Mesenchymal stem cell (in vitro differentiated cells and primary cell): ENCODE measurements at regions not wholly inside any gene's neighbourhood (a gene's known extent, or its start where the extent isn't known, plus 50 kb on each side); places are given as distances from the start of the nearest gene placed in this dataset.

Experiments used
- DNase-seq: peaks from one replicate; pipeline ENCODE4 v3.0.0-alpha.2; 2013
- H2AFZ ChIP-seq: one replicate; pipeline ENCODE4 v1.6.1; 2013; ENCODE audit warnings: low read depth, mild to moderate bottlenecking, control low read depth, inconsistent platforms, low read length, moderate library complexity
- H2AK5ac ChIP-seq: 2 replicates; pipeline ENCODE4 v1.6.1; 2013; ENCODE audit warnings: low read length, moderate library complexity, mild to moderate bottlenecking, inconsistent platforms; ENCODE audit not compliant: severe bottlenecking
- H2BK120ac ChIP-seq: one replicate; pipeline ENCODE4 v1.6.1; 2013; ENCODE audit warnings: low read depth, mild to moderate bottlenecking, inconsistent platforms, low read length, moderate library complexity
- H2BK12ac ChIP-seq, 2 experiments: one replicate each; pipeline ENCODE4 v1.6.1; 2013; ENCODE audit warnings: inconsistent platforms in 2 of 2, low read length in 2 of 2, mild to moderate bottlenecking in 2 of 2, moderate library complexity in 2 of 2, control low read depth in 1 of 2
- H2BK15ac ChIP-seq: one replicate; pipeline ENCODE4 v1.6.1; 2013; ENCODE audit warnings: mild to moderate bottlenecking, low read depth, inconsistent platforms; ENCODE audit not compliant: poor library complexity, severe bottlenecking
- H2BK5ac ChIP-seq: 2 replicates; pipeline ENCODE4 v1.6.1; 2013; ENCODE audit warnings: low read depth, mild to moderate bottlenecking, low read length, control low read depth, inconsistent platforms; ENCODE audit not compliant: poor library complexity, severe bottlenecking
- H3K14ac ChIP-seq, 2 experiments: one replicate each; pipeline ENCODE4 v1.6.1; 2013; ENCODE audit warnings: inconsistent platforms in 2 of 2, low read length in 2 of 2, control low read depth in 1 of 2, mild to moderate bottlenecking in 1 of 2, moderate library complexity in 1 of 2
- H3K18ac ChIP-seq, 2 experiments: one replicate each; pipeline ENCODE4 v1.6.1; 2013; ENCODE audit warnings: inconsistent platforms in 2 of 2, low read length in 2 of 2, control low read depth in 1 of 2, low read depth in 1 of 2, mild to moderate bottlenecking in 1 of 2
- H3K23ac ChIP-seq, 2 experiments: one replicate each; pipeline ENCODE4 v1.6.1; 2013; ENCODE audit warnings: inconsistent platforms in 2 of 2, low read length in 2 of 2, mild to moderate bottlenecking in 2 of 2, moderate library complexity in 2 of 2, control low read depth in 1 of 2
- H3K27ac ChIP-seq: 2 replicates; pipeline ENCODE4 v1.5.1; 2013; ENCODE audit warnings: mild to moderate bottlenecking, moderate library complexity, low read length, control low read depth, inconsistent platforms; ENCODE audit not compliant: poor library complexity, severe bottlenecking
- H3K27me3 ChIP-seq, 2 experiments: 2 replicates each; pipeline versions ENCODE4 v1.6.1 to v1.7.0; 2013; ENCODE audit warnings: low read length in 2 of 2, mild to moderate bottlenecking in 2 of 2, moderate library complexity in 2 of 2, control low read depth in 1 of 2, inconsistent platforms in 1 of 2; ENCODE audit not compliant: control insufficient read depth in 1 of 2, insufficient read depth in 1 of 2
- H3K36me3 ChIP-seq, 2 experiments: 2 replicates each; pipeline versions ENCODE4 v1.6.1 to v1.7.0; 2013; ENCODE audit warnings: low read length in 2 of 2, control low read depth in 1 of 2, inconsistent platforms in 1 of 2, low read depth in 1 of 2, mild to moderate bottlenecking in 1 of 2; ENCODE audit not compliant: insufficient read depth in 2 of 2, control insufficient read depth in 1 of 2
- H3K4ac ChIP-seq, 2 experiments: one replicate each; pipeline ENCODE4 v1.6.1; 2013; ENCODE audit warnings: inconsistent platforms in 2 of 2, low read length in 2 of 2, mild to moderate bottlenecking in 2 of 2, moderate library complexity in 2 of 2, control low read depth in 1 of 2, low read depth in 1 of 2
- H3K4me1 ChIP-seq: 2 replicates; pipeline ENCODE4 v1.6.1; 2013; ENCODE audit warnings: low read depth, low read length, control low read depth; ENCODE audit not compliant: control insufficient read depth, insufficient read depth
- H3K4me2 ChIP-seq: 2 replicates; pipeline ENCODE4 v1.6.1; 2013; ENCODE audit warnings: low read length, mild to moderate bottlenecking, inconsistent platforms; ENCODE audit not compliant: poor library complexity, severe bottlenecking
- H3K4me3 ChIP-seq, 2 experiments: 2 replicates each; pipeline versions ENCODE4 v1.5.1 to v1.7.0; 2013; ENCODE audit warnings: low read length in 2 of 2, mild to moderate bottlenecking in 2 of 2, control low read depth in 1 of 2, low read depth in 1 of 2; ENCODE audit not compliant: insufficient read depth in 1 of 2
- H3K79me1 ChIP-seq: replicated peaks from 2 replicates; pipeline ENCODE4 v1.6.1; 2013; ENCODE audit warnings: mild to moderate bottlenecking, control low read depth, low read length, inconsistent platforms; ENCODE audit not compliant: poor library complexity, severe bottlenecking
- H3K9ac ChIP-seq: 2 replicates; pipeline ENCODE4 v1.7.0; 2013; ENCODE audit warnings: mild to moderate bottlenecking, low read length, moderate library complexity
- H3K9me3 ChIP-seq: 2 replicates; pipeline ENCODE4 v1.7.0; 2013; ENCODE audit warnings: mild to moderate bottlenecking, low read length; ENCODE audit not compliant: control insufficient read depth
- H4K8ac ChIP-seq: one replicate; pipeline ENCODE4 v1.6.1; 2013; ENCODE audit warnings: inconsistent platforms, mild to moderate bottlenecking, low read length, moderate library complexity
- H4K91ac ChIP-seq: one replicate; pipeline ENCODE4 v1.6.1; 2013; ENCODE audit warnings: mild to moderate bottlenecking, low read length, inconsistent platforms
- WGBS: methylation state at CpG from one replicate; pipeline ENCODE4 v1.1.7; 2013; ENCODE audit warnings: mixed read lengths; 5-methylcytosine and 5-hydroxymethylcytosine counted together

- Histone ChIP-seq H3K4me1 (no peaks in the 10 kb centered on the region), H3K4me3 (no peak overlapping the region)
Measured at GRCh38 chr4:157706155-157706554, 466.7 kb downstream of the GASK1B start.

GRCh38 chr4:157702831-157703230 is 470.0 kb downstream of the GASK1B start:
- Histone ChIP-seq H3K14ac (no peak overlapping the region), H2AFZ (no peak overlapping the region), H2AK5ac (no peak overlapping the region), H3K9me3 (no peaks in the 10 kb centered on the region), H2BK120ac (no peak overlapping the region), H3K23ac (no peak overlapping the region), H2BK5ac (no peak overlapping the region), H3K4me3 (no peak overlapping the region), H2BK15ac (no peak overlapping the region), H3K4me1 (no peaks in the 10 kb centered on the region), H3K36me3 (no peaks in the 10 kb centered on the region), H4K8ac (no peak overlapping the region), H3K79me1 (no peaks in the 10 kb centered on the region), H3K27me3 (no peaks in the 10 kb centered on the region), H3K27ac (no peak overlapping the region), H3K18ac (no peak overlapping the region), H3K4ac (no peak overlapping the region), H3K4me2 (no peak overlapping the region), H2BK12ac (no peak overlapping the region), H4K91ac (no peak overlapping the region), H3K9ac (no peak overlapping the region)
- DNase-seq = no peak
- 96% methylated on average over 3 of the region's 3 CpGs for WGBS

More at GRCh38 chr4:157706155-157706554, 466.7 kb downstream of the GASK1B start:
- Histone ChIP-seq H3K14ac (no peak overlapping the region), H3K4ac (no peak overlapping the region), H3K9ac (no peak overlapping the region), H4K91ac (no peak overlapping the region), H3K27ac (no peak overlapping the region), H4K8ac (no peak overlapping the region), H2BK5ac (no peak overlapping the region), H2AFZ (no peak overlapping the region), H3K79me1 (no peaks in the 10 kb centered on the region), H3K4me2 (no peak overlapping the region), H2BK12ac (no peak overlapping the region), H3K27me3 (no peaks in the 10 kb centered on the region), H3K36me3 (no peaks in the 10 kb centered on the region), H3K18ac (no peak overlapping the region), H2AK5ac (no peak overlapping the region), H3K9me3 (no peaks in the 10 kb centered on the region), H2BK15ac (no peak overlapping the region), H2BK120ac (no peak overlapping the region), H3K23ac (no peak overlapping the region)
- WGBS = no CpG with 5 or more reads among the region's 2 CpGs
- no peak for DNase-seq

GRCh38 chr4:157701695-157701994 is 471.2 kb downstream of the GASK1B start:
- Histone ChIP-seq H3K36me3 (no peaks in the 10 kb centered on the region), H3K79me1 (no peaks in the 10 kb centered on the region), H3K27ac (no peak overlapping the region), H2BK15ac (no peak overlapping the region), H2BK12ac (no peak overlapping the region), H3K4me1 (no peaks in the 10 kb centered on the region), H3K27me3 (no peaks in the 10 kb centered on the region), H3K4me2 (no peak overlapping the region), H3K18ac (no peak overlapping the region), H2BK120ac (no peak overlapping the region), H2BK5ac (no peak overlapping the region), H3K9ac (no peak overlapping the region), H3K23ac (no peak overlapping the region), H4K91ac (no peak overlapping the region), H2AK5ac (no peak overlapping the region), H4K8ac (no peak overlapping the region), H3K9me3 (no peaks in the 10 kb centered on the region), H2AFZ (no peak overlapping the region), H3K4me3 (no peak overlapping the region), H3K4ac (no peak overlapping the region), H3K14ac (no peak overlapping the region)
- no peak for DNase-seq
- WGBS = 57% methylated on average over 2 of the region's 3 CpGs

GRCh38 chr4:157700898-157701694 is 471.7 kb downstream of the GASK1B start:
- no peak overlapping the region for H4K8ac ChIP-seq
- no peak overlapping the region for H2AFZ ChIP-seq
- no peaks in the 10 kb centered on the region for H3K36me3 ChIP-seq
- no peak overlapping the region for H2BK5ac ChIP-seq
- H2AK5ac ChIP-seq = no peak overlapping the region
- no peaks in the 10 kb centered on the region for H3K9me3 ChIP-seq
- H3K4me3 ChIP-seq = no peak overlapping the region
- no peak overlapping the region for H3K4me2 ChIP-seq
- no peak overlapping the region for H3K23ac ChIP-seq
- 81% methylated on average over 3 of the region's 3 CpGs for WGBS
- H3K18ac ChIP-seq = no peak overlapping the region
- H3K9ac ChIP-seq = no peak overlapping the region
- no peaks in the 10 kb centered on the region for H3K27me3 ChIP-seq
- no peak overlapping the region for H2BK12ac ChIP-seq
- H3K79me1 ChIP-seq = no peaks in the 10 kb centered on the region
- no peak overlapping the region for H3K27ac ChIP-seq
- no peak overlapping the region for H2BK15ac ChIP-seq
- no peak overlapping the region for H4K91ac ChIP-seq
- H3K4me1 ChIP-seq = no peaks in the 10 kb centered on the region
- no peak overlapping the region for H3K4ac ChIP-seq
- no peak overlapping the region for H2BK120ac ChIP-seq
- DNase-seq = no peak
- H3K14ac ChIP-seq = no peak overlapping the region
